IMR-90 (cell line): ENCODE measurements at regions not wholly inside any gene's neighbourhood (a gene's known extent, or its start where the extent isn't known, plus 50 kb on each side); places are given as distances from the start of the nearest gene placed in this dataset.

Source experiments
- ATAC-seq: fragments of 200-7000 bp; cut with Tn5 transposase; 2 replicates; pipeline ENCODE4 v1.9.1; 2020; ENCODE audit warnings: low read depth, mild to moderate bottlenecking, moderate library complexity
- BruUV-seq: library from RNA; stranded (reverse); fragments of 400-500 nt; replicated peaks from 2 replicates; lab custom pipeline; 2021; lab: Mats Ljungman, UMichigan
- CTCF ChIA-PET: fragments of 300-600 bp; formaldehyde crosslinking; extraction: SDS; loops from one replicate; lab custom pipeline; 2021; ENCODE audit warnings: antibody characterized with exemption; lab: Yijun Ruan, JAX
- POLR2A ChIA-PET: fragments of 300-600 bp; sonication (Branson Sonifier 250); formaldehyde crosslinking; loops from one replicate; lab custom pipeline; 2022; ENCODE audit warnings: antibody characterized with exemption; ENCODE audit not compliant: unreplicated experiment; lab: Charles Lee
- DNase-seq: peaks from one replicate; pipeline ENCODE4 v3.0.0; 2013
- H2AFZ ChIP-seq: replicated peaks from 2 replicates; pipeline ENCODE3; 2013; ENCODE audit warnings: low read length, mild to moderate bottlenecking; ENCODE audit not compliant: poor library complexity
- H2AK5ac ChIP-seq: 2 replicates; pipeline ENCODE4 v1.6.1; 2013; ENCODE audit warnings: low read depth, low read length, inconsistent platforms
- H2AK9ac ChIP-seq: replicated peaks from 2 replicates; pipeline ENCODE3; 2013; ENCODE audit warnings: mild to moderate bottlenecking, low read depth, low read length, moderate library complexity; ENCODE audit not compliant: poor library complexity
- H2BK120ac ChIP-seq: 2 replicates; pipeline ENCODE4 v1.6.1; 2013; ENCODE audit warnings: low read depth, low read length, inconsistent platforms
- H2BK15ac ChIP-seq: 3 replicates; pipeline ENCODE4 v1.6.1; 2013; ENCODE audit warnings: low read depth, low read length, inconsistent platforms
- H2BK20ac ChIP-seq: 2 replicates; pipeline ENCODE4 v1.6.1; 2013; ENCODE audit warnings: low read depth, mild to moderate bottlenecking, inconsistent platforms, low read length, moderate library complexity
- H2BK5ac ChIP-seq: 2 replicates; pipeline ENCODE4 v1.6.1; 2013; ENCODE audit warnings: mild to moderate bottlenecking, low read depth, low read length, inconsistent platforms; ENCODE audit not compliant: poor library complexity, severe bottlenecking
- H3K14ac ChIP-seq: replicated peaks from 2 replicates; pipeline ENCODE4 v1.6.1; 2013; ENCODE audit warnings: low read depth, low read length, inconsistent platforms
- H3K18ac ChIP-seq: 2 replicates; pipeline ENCODE4 v1.6.1; 2013; ENCODE audit warnings: low read depth, low read length, control low read depth
- H3K23ac ChIP-seq: 2 replicates; pipeline ENCODE4 v1.6.1; 2013; ENCODE audit warnings: low read depth, low read length, inconsistent platforms
- H3K27ac ChIP-seq: 2 replicates; pipeline ENCODE4 v1.5.1; 2013; ENCODE audit warnings: mild to moderate bottlenecking, control low read depth, low read length; ENCODE audit not compliant: insufficient read depth
- H3K27me3 ChIP-seq: 2 replicates; pipeline ENCODE4 v1.6.1; 2013; ENCODE audit warnings: low read length; ENCODE audit not compliant: control insufficient read depth, insufficient read depth
- H3K36me3 ChIP-seq: 2 replicates; pipeline ENCODE4 v1.6.1; 2013; ENCODE audit warnings: low read length, mixed read lengths; ENCODE audit not compliant: control insufficient read depth, insufficient read depth
- H3K4ac ChIP-seq: 2 replicates; pipeline ENCODE4 v1.6.1; 2013; ENCODE audit warnings: low read depth, low read length, inconsistent platforms
- H3K4me1 ChIP-seq: 2 replicates; pipeline ENCODE4 v1.6.1; 2013; ENCODE audit warnings: low read length, mixed read lengths; ENCODE audit not compliant: control insufficient read depth, insufficient read depth
- H3K4me2 ChIP-seq: 2 replicates; pipeline ENCODE4 v1.6.1; 2013; ENCODE audit warnings: low read depth, mild to moderate bottlenecking, control low read depth, low read length, moderate library complexity
- H3K4me3 ChIP-seq: 2 replicates; pipeline ENCODE4 v1.5.1; 2013; ENCODE audit warnings: low read depth, mild to moderate bottlenecking, control low read depth, low read length, moderate library complexity; ENCODE audit not compliant: insufficient read depth
- H3K56ac ChIP-seq: 2 replicates; pipeline ENCODE4 v1.6.1; 2013; ENCODE audit warnings: low read length, inconsistent platforms; ENCODE audit not compliant: insufficient read depth; ENCODE audit errors: extremely low read depth
- H3K79me1 ChIP-seq, 2 experiments: 2 replicates each; pipeline ENCODE4 v1.6.1; 2013; ENCODE audit warnings: low read length in 2 of 2, inconsistent platforms in 1 of 2, low read depth in 1 of 2
- H3K9ac ChIP-seq: 2 replicates; pipeline ENCODE4 v1.6.1; 2013; ENCODE audit warnings: low read depth, low read length, control low read depth
- H3K9me1 ChIP-seq: 2 replicates; pipeline ENCODE4 v1.6.1; 2013; ENCODE audit warnings: low read length, inconsistent platforms; ENCODE audit not compliant: insufficient read depth
- H3K9me3 ChIP-seq: 2 replicates; pipeline ENCODE4 v1.6.1; 2013; ENCODE audit warnings: low read length; ENCODE audit not compliant: control insufficient read depth, insufficient read depth
- H4K20me1 ChIP-seq: 2 replicates; pipeline ENCODE4 v1.6.1; 2013; ENCODE audit warnings: low read length, inconsistent platforms; ENCODE audit not compliant: insufficient read depth
- H4K5ac ChIP-seq: 2 replicates; pipeline ENCODE4 v1.6.1; 2013; ENCODE audit warnings: mild to moderate bottlenecking, low read depth, low read length, control low read depth
- H4K8ac ChIP-seq, 2 experiments: 2 replicates each; pipeline ENCODE4 v1.6.1; 2013; ENCODE audit warnings: low read depth in 2 of 2, low read length in 2 of 2, control low read depth in 1 of 2, inconsistent platforms in 1 of 2
- H4K91ac ChIP-seq: 2 replicates; pipeline ENCODE4 v1.6.1; 2013; ENCODE audit warnings: low read depth, low read length, inconsistent platforms; ENCODE audit not compliant: insufficient read depth
- CHD1 ChIP-seq: IDR thresholded peaks from 2 replicates; pipeline ENCODE4 v1.6.1; 2012; ENCODE audit warnings: low read depth, low read length, improper control_type of control experiment
- FOS ChIP-seq: fragments of 150-350 bp; IDR thresholded peaks from 2 replicates; pipeline ENCODE4 v1.6.1; 2016; ENCODE audit warnings: low read depth, low read length
- RAD21 ChIP-seq: IDR thresholded peaks from 2 replicates; pipeline ENCODE4 v1.6.1; 2012; ENCODE audit warnings: low read length, improper control_type of control experiment
- SMC3 ChIP-seq: fragments of 150-350 bp; IDR thresholded peaks from 2 replicates; pipeline ENCODE4 v1.6.1; 2016; ENCODE audit warnings: low read depth, mild to moderate bottlenecking, antibody characterized with exemption, low read length, moderate library complexity
- WGBS, 2 experiments: methylation state at CpG; one replicate each; pipeline versions ENCODE4 v1.1.5 to v1.1.7; 2013; ENCODE audit warnings: missing lambda C conversion rate in 2 of 2; ENCODE audit not compliant: insufficient read length in 1 of 2; ENCODE audit errors: extremely low coverage in 2 of 2; 5-methylcytosine and 5-hydroxymethylcytosine counted together
- dilution Hi-C: fragments of 300-500 bp; cut with HindIII; formaldehyde crosslinking; loops from one replicate; pipeline ENCODE4 v1.14.3; 2018; ENCODE audit warnings: low sequenced_read_pairs; ENCODE audit not compliant: unreplicated experiment
- in situ Hi-C: fragments of 300-500 bp; cut with MboI; formaldehyde crosslinking; loops from 3 replicates; pipeline ENCODE4 v1.14.3; 2019; ENCODE audit warnings: low sequenced_read_pairs, inconsistent platforms, mixed read lengths
- intact Hi-C: fragments of 100-400 bp; cut with micrococcal nuclease; formaldehyde crosslinking; loops from 2 replicates; pipeline ENCODE4 v1.10.0; 2022

GRCh38 chr21:34221331-34222030, 142.3 kb upstream of the KCNE2 start:
- no peak for ATAC-seq
- Histone ChIP-seq H3K27ac (no peak overlapping the region), H2BK15ac (no peak overlapping the region), H4K91ac (no peak overlapping the region), H3K9ac (no peak overlapping the region), H4K5ac (no peak overlapping the region), H3K36me3 (no peaks in the 10 kb centered on the region), H3K56ac (no peak overlapping the region), H2BK5ac (no peak overlapping the region), H3K9me3 (no peaks in the 10 kb centered on the region), H3K4me3 (no peak overlapping the region), H3K79me1 (no peaks in the 10 kb centered on the region), H3K18ac (no peak overlapping the region), H3K23ac (no peak overlapping the region), H3K9me1 (no peaks in the 10 kb centered on the region), H3K4me2 (no peak overlapping the region), H2BK20ac (no peak overlapping the region), H3K14ac (no peak overlapping the region), H2AK9ac (no peak overlapping the region), H4K20me1 (no peaks in the 10 kb centered on the region), H3K4ac (no peak overlapping the region), H2AFZ (no peak overlapping the region), H3K27me3 (peaks cover 15% of the 10 kb centered on the region), H2AK5ac (no peak overlapping the region), H3K4me1 (peaks cover 1% of the 10 kb centered on the region; the same call in 1 of the 2 replicates), H2BK120ac (no peak overlapping the region), H4K8ac (no peak overlapping the region)
- dilution Hi-C loops, result no loop called here
- ChIA-PET CTCF (interaction anchor here (1.3 kb wide), 1 partner anchor 121 kb away, joined by 3 read pairs; no protein-coding TSS in a partner anchor), POLR2A (no interaction called here)
- BruUV-seq, result no TSS peak
- 57% methylated on average over 4 of the region's 11 CpGs; no CpG with 5 or more reads in 1 of the 2 experiments for WGBS, 2 experiments
- TF ChIP-seq CHD1, result no peak
- no peak for TF ChIP-seq RAD21
- no peak for TF ChIP-seq FOS
- TF ChIP-seq SMC3, result no peak
- no peak for DNase-seq
- in situ Hi-C loops, result no loop called here
- intact Hi-C loops, result no loop called here
